ENCODE measurements at regions not wholly inside any gene's neighbourhood (a gene's known extent, or its start where the extent isn't known, plus 50 kb on each side); places are given as distances from the start of the nearest gene placed in this dataset.

GRCh38 chr13:79812070-79812850 is 331.3 kb downstream of the NDFIP2 start:
- no peak for DNase-seq (ENCODE audit: low read depth)

GRCh38 chr13:79811170-79811569 is 330.2 kb downstream of the NDFIP2 start:
- DNase-seq (ENCODE audit: low read depth): no peak

- DNase-seq (ENCODE audit: low read depth): no peak
Measured at GRCh38 chr13:79810669-79811068, 329.7 kb downstream of the NDFIP2 start.

- DNase-seq (ENCODE audit: low read depth): no peak
Measured at GRCh38 chr13:79810018-79810417, 329.1 kb downstream of the NDFIP2 start.

GRCh38 chr13:79808475-79808874 is 327.5 kb downstream of the NDFIP2 start:
- DNase-seq (ENCODE audit: low read depth): no peak

GRCh38 chr13:79807554-79807953 is 326.6 kb downstream of the NDFIP2 start:
- no peak for DNase-seq (ENCODE audit: low read depth)

- DNase-seq (ENCODE audit: low read depth): no peak
Measured at GRCh38 chr13:79806821-79807220, 325.9 kb downstream of the NDFIP2 start.

GRCh38 chr13:79805317-79805716 is 324.4 kb downstream of the NDFIP2 start:
- DNase-seq (ENCODE audit: low read depth): no peak

GRCh38 chr13:79803989-79804388 is 323.0 kb downstream of the NDFIP2 start:
- no peak for DNase-seq (ENCODE audit: low read depth)

- DNase-seq (ENCODE audit: low read depth): no peak
Measured at GRCh38 chr13:79803296-79803695, 322.3 kb downstream of the NDFIP2 start.

GRCh38 chr13:79802389-79803085 is 321.6 kb downstream of the NDFIP2 start:
- no peak for DNase-seq (ENCODE audit: low read depth)

- no peak for DNase-seq (ENCODE audit: low read depth)
Measured at GRCh38 chr13:79799059-79799867, 318.3 kb downstream of the NDFIP2 start.

- DNase-seq (ENCODE audit: low read depth): no peak
Measured at GRCh38 chr13:79796136-79796535, 315.2 kb downstream of the NDFIP2 start.

GRCh38 chr13:79794931-79795330 is 314.0 kb downstream of the NDFIP2 start:
- DNase-seq (ENCODE audit: low read depth): no peak

- DNase-seq (ENCODE audit: low read depth): no peak
Measured at GRCh38 chr13:79792716-79793115, 311.8 kb downstream of the NDFIP2 start.

- no peak for DNase-seq (ENCODE audit: low read depth)
Measured at GRCh38 chr13:79791471-79792042, 310.6 kb downstream of the NDFIP2 start.

GRCh38 chr13:79786176-79786575 is 305.2 kb downstream of the NDFIP2 start:
- DNase-seq (ENCODE audit: low read depth): no peak

- DNase-seq (ENCODE audit: low read depth): no peak
Measured at GRCh38 chr13:79782541-79783205, 301.7 kb downstream of the NDFIP2 start.

GRCh38 chr13:79781829-79782540 is 301.0 kb downstream of the NDFIP2 start:
- no peak for DNase-seq (ENCODE audit: low read depth)

- no peak for DNase-seq (ENCODE audit: low read depth)
Measured at GRCh38 chr13:79780240-79780639, 299.3 kb downstream of the NDFIP2 start.

- DNase-seq (ENCODE audit: low read depth): no peak
Measured at GRCh38 chr13:79779761-79780160, 298.8 kb downstream of the NDFIP2 start.
